ENCODE measurements at regions not wholly inside any gene's neighbourhood (a gene's known extent, or its start where the extent isn't known, plus 50 kb on each side); places are given as distances from the start of the nearest gene placed in this dataset.

- DNase-seq (ENCODE audit: low read depth in 1 of 2, low spot score in 1 of 2) = no peak
- H3K4me3 ChIP-seq (replicated peaks; ENCODE audit: insufficient read depth, low read length) = no peak overlapping the region
- H3K27me3 ChIP-seq (ENCODE audit: insufficient read depth, poor library complexity, severe bottlenecking) = peaks cover 2% of the 10 kb centered on the region
- no peak overlapping the region for H3K27ac ChIP-seq (replicated peaks)
- TF ChIP-seq REST (IDR thresholded peaks at IDR 0.05; ENCODE audit: insufficient replicate concordance, low read depth) (no peak), CTCF (IDR thresholded peaks at IDR 0.05; ENCODE audit: insufficient read depth, low read length) (no peak), POLR2AphosphoS5 (IDR thresholded peaks at IDR 0.05; ENCODE audit: low read depth) (no peak), GABPA (IDR thresholded peaks at IDR 0.05; ENCODE audit: low read depth) (no peak), SPI1 (IDR thresholded peaks at IDR 0.05; ENCODE audit: borderline replicate concordance, low read depth) (no peak)
Observed at GRCh38 chrX:130555341-130555740, 153.6 kb downstream of the RBMX2 start.

GRCh38 chrX:130555757-130556156, 154.0 kb downstream of the RBMX2 start:
- H3K27me3 ChIP-seq (ENCODE audit: insufficient read depth, poor library complexity, severe bottlenecking) = peaks cover 2% of the 10 kb centered on the region
- TF ChIP-seq SPI1 (IDR thresholded peaks at IDR 0.05; ENCODE audit: borderline replicate concordance, low read depth) (no peak), POLR2AphosphoS5 (IDR thresholded peaks at IDR 0.05; ENCODE audit: low read depth) (no peak)
- H3K4me3 ChIP-seq (replicated peaks; ENCODE audit: insufficient read depth, low read length) = no peak overlapping the region
- H3K27ac ChIP-seq (replicated peaks) = no peak overlapping the region
- DNase-seq (ENCODE audit: low read depth in 1 of 2, low spot score in 1 of 2) = no peak

- Histone ChIP-seq H3K27ac (replicated peaks) (no peak overlapping the region), H3K4me3 (replicated peaks; ENCODE audit: insufficient read depth, low read length) (no peak overlapping the region), H3K27me3 (ENCODE audit: insufficient read depth, poor library complexity, severe bottlenecking) (peaks cover 2% of the 10 kb centered on the region)
- no peak for DNase-seq (ENCODE audit: low read depth in 1 of 2, low spot score in 1 of 2)
- TF ChIP-seq GABPA (IDR thresholded peaks at IDR 0.05; ENCODE audit: low read depth) (no peak), REST (IDR thresholded peaks at IDR 0.05; ENCODE audit: insufficient replicate concordance, low read depth) (no peak), CTCF (IDR thresholded peaks at IDR 0.05; ENCODE audit: insufficient read depth, low read length) (no peak), POLR2AphosphoS5 (IDR thresholded peaks at IDR 0.05; ENCODE audit: low read depth) (no peak), SPI1 (IDR thresholded peaks at IDR 0.05; ENCODE audit: borderline replicate concordance, low read depth) (no peak)
Observed at GRCh38 chrX:130556951-130557350, 155.2 kb downstream of the RBMX2 start.

GRCh38 chrX:130560544-130560943, 158.8 kb downstream of the RBMX2 start:
- Histone ChIP-seq H3K27me3 (ENCODE audit: insufficient read depth, poor library complexity, severe bottlenecking) (peaks cover 2% of the 10 kb centered on the region), H3K4me3 (replicated peaks; ENCODE audit: insufficient read depth, low read length) (no peak overlapping the region), H3K27ac (replicated peaks) (no peak overlapping the region)
- DNase-seq (ENCODE audit: low read depth in 1 of 2, low spot score in 1 of 2) = no peak
- TF ChIP-seq GABPA (IDR thresholded peaks at IDR 0.05; ENCODE audit: low read depth) = no peak
- TF ChIP-seq CTCF (IDR thresholded peaks at IDR 0.05; ENCODE audit: insufficient read depth, low read length) = no peak
- no peak for TF ChIP-seq SPI1 (IDR thresholded peaks at IDR 0.05; ENCODE audit: borderline replicate concordance, low read depth)
